Stomach (tissue), 8 donors: ENCODE measurements at regions not wholly inside any gene's neighbourhood (a gene's known extent, or its start where the extent isn't known, plus 50 kb on each side); places are given as distances from the start of the nearest gene placed in this dataset.

ENCODE experiments used
- DNase-seq, 2 donors: peaks; one replicate each; pipeline versions ENCODE4 v3.0.0 to v3.0.0-alpha.2; 2013 to 2019
- H3K27ac ChIP-seq, 5 donors: fragments of 200-600 bp in 4 of 5; sonication (generic) in 4 of 5; one replicate each; pipeline ENCODE4 v1.5.1; 2013 to 2019; ENCODE audit warnings: mild to moderate bottlenecking in 1 of 5, moderate library complexity in 1 of 5
- H3K27me3 ChIP-seq, 3 donors: fragments of 200-600 bp; sonication (generic); one replicate each; pipeline ENCODE4 v1.5.1; 2017 to 2019; ENCODE audit warnings: mixed run types in 1 of 3
- H3K36me3 ChIP-seq, 4 donors: fragments of 200-600 bp; sonication (generic); 1 replicate in 3 of 4; 2 replicates in 1 of 4; pipeline ENCODE4 v1.5.1; 2016 to 2019
- H3K4me1 ChIP-seq, 4 donors: fragments of 200-600 bp; sonication (generic); one replicate each; pipeline ENCODE4 v1.5.1; 2016 to 2019
- H3K4me3 ChIP-seq, 4 donors: fragments of 200-600 bp; sonication (generic) in 3 of 4; one replicate each; pipeline ENCODE4 v1.5.1; 2016 to 2019; ENCODE audit warnings: mild to moderate bottlenecking in 1 of 4
- H3K9me3 ChIP-seq, 4 donors: fragments of 200-600 bp; sonication (generic); one replicate each; pipeline ENCODE4 v1.5.1; 2016 to 2019
- EP300 ChIP-seq: sonication (generic); formaldehyde crosslinking; IDR thresholded peaks from one replicate; pipeline ENCODE4 v1.6.1; 2017; ENCODE audit warnings: antibody characterized with exemption
- POLR2A ChIP-seq, 4 donors: fragments of 450-650 bp; IDR thresholded peaks; one replicate each; pipeline ENCODE4 v1.6.1; 2016; ENCODE audit warnings: antibody characterized with exemption in 4 of 4, control low read depth in 2 of 4, mild to moderate bottlenecking in 1 of 4, moderate library complexity in 1 of 4
- POLR2AphosphoS5 ChIP-seq, 3 donors: sonication (generic); formaldehyde crosslinking; IDR thresholded peaks; one replicate each; pipeline ENCODE4 v1.6.1; 2016; ENCODE audit warnings: antibody characterized with exemption in 3 of 3
- WGBS, 5 donors: extraction: QIAGEN DNeasy Blood & Tissue Kit in 3 of 5; methylation state at CpG; one replicate each; pipeline versions ENCODE4 v1.1.5 to v1.1.7; 2013 to 2018; 5-methylcytosine and 5-hydroxymethylcytosine counted together
- intact Hi-C: fragments of 100-400 bp; cut with DNase I; formaldehyde crosslinking; loops from one replicate; pipeline ENCODE4 v1.15.1; 2023; ENCODE audit warnings: low total_unique reads
- TF ChIP-seq, protein P1 (sequence below), 7 experiments: fragments of 450-650 bp in 4 of 7; fragments of 200-600 bp in 3 of 7; sonication (generic) in 3 of 7; IDR thresholded peaks; one replicate each; pipeline ENCODE4 v1.5.1; 2016 to 2019; ENCODE audit warnings: antibody characterized with exemption in 7 of 7, control low read depth in 2 of 7, mild to moderate bottlenecking in 1 of 7
- donor health status: healthy with polysubstance abuse.
- donor health status: Bipolar disorder and iron deficiency.
- donor health status: healthy.

DNA sequence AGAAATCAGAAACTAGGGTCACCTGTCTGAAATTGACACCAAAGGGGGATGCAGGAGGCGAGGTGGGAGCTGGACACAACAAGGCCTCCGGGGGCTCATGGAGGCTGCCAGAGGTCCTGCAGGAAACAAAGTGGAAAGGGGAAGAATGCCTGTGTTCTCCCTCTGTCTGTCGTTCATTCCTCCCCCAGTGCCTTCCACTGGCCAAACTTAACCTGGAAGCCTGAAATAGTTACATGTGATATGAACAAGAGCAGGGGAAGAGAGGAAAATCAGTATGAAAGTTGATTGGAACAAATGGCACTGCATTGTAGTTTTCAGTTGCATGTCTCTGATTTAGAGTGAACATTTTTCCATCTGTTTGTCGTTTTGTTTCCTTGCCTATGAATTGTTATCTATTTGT is 502.0 kb upstream of the CFAP20DC start:
- Histone ChIP-seq H3K27me3 (no peaks in the 10 kb centered on the region), H3K4me1 (peaks cover 0 to 4% (median 0%) of the 10 kb centered on the region in 4 donors), H3K36me3 (no peaks in the 10 kb centered on the region), H3K4me3 (no peak overlapping the region), H3K27ac (no peak overlapping the region), H3K9me3 (no peaks in the 10 kb centered on the region)
- no peak for DNase-seq
- WGBS, 5 donors = 69 to 90% (median 87%) methylated on average over 4 of the region's 4 CpGs
- TF ChIP-seq POLR2AphosphoS5 (IDR thresholded peaks at IDR 0.05) (no peak), EP300 (no peak), POLR2A (IDR thresholded peaks at IDR 0.05) (no peak)
- TF ChIP-seq, protein P1, sequence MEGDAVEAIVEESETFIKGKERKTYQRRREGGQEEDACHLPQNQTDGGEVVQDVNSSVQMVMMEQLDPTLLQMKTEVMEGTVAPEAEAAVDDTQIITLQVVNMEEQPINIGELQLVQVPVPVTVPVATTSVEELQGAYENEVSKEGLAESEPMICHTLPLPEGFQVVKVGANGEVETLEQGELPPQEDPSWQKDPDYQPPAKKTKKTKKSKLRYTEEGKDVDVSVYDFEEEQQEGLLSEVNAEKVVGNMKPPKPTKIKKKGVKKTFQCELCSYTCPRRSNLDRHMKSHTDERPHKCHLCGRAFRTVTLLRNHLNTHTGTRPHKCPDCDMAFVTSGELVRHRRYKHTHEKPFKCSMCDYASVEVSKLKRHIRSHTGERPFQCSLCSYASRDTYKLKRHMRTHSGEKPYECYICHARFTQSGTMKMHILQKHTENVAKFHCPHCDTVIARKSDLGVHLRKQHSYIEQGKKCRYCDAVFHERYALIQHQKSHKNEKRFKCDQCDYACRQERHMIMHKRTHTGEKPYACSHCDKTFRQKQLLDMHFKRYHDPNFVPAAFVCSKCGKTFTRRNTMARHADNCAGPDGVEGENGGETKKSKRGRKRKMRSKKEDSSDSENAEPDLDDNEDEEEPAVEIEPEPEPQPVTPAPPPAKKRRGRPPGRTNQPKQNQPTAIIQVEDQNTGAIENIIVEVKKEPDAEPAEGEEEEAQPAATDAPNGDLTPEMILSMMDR (IDR thresholded peaks at IDR 0.05) = no peak
- intact Hi-C loops = no loop called here

DNA sequence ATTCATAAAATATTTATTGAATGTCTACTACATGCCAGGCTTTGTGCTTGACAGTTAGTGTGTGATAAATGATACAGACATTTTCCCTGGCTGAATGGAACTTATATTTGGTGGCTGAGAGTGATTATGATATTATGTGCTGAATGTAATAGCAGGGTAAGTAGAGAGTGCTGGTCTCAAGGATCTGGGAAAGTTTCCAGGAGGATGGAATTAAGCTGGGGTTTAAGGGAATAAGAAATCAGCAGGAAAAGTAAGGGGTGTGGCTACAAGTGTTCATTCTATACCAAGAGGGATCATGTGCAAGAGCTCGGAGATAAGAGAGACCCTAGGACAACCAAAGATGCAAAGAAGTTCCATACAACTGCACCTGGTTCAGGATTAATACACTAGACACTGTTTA is 500.1 kb upstream of the CFAP20DC start:
- H3K36me3 ChIP-seq = no peaks in the 10 kb centered on the region
- no peak for DNase-seq
- no peak overlapping the region for H3K27ac ChIP-seq
- H3K4me1 ChIP-seq = peaks cover 0 to 4% (median 0%) of the 10 kb centered on the region in 4 donors
- no peaks in the 10 kb centered on the region for H3K9me3 ChIP-seq
- TF ChIP-seq, protein P1 (IDR thresholded peaks at IDR 0.05) = no peak
- TF ChIP-seq POLR2AphosphoS5 (IDR thresholded peaks at IDR 0.05) (no peak), POLR2A (IDR thresholded peaks at IDR 0.05) (no peak), EP300 (no peak)
- intact Hi-C loops = no loop called here
- 21 to 80% (median 65%) methylated on average over 1 of the region's 1 CpG for WGBS, 5 donors
- no peaks in the 10 kb centered on the region for H3K27me3 ChIP-seq
- H3K4me3 ChIP-seq = no peak overlapping the region

- H3K27ac ChIP-seq = no peak overlapping the region
- TF ChIP-seq EP300 = no peak
- TF ChIP-seq POLR2AphosphoS5 (IDR thresholded peaks at IDR 0.05) = no peak
- no peak for TF ChIP-seq POLR2A (IDR thresholded peaks at IDR 0.05)
- TF ChIP-seq, protein P1 (IDR thresholded peaks at IDR 0.05) = no peak
- no peaks in the 10 kb centered on the region for H3K9me3 ChIP-seq
- H3K4me3 ChIP-seq = no peak overlapping the region
- intact Hi-C loops = no loop called here
- peaks cover 0 to 4% (median 0%) of the 10 kb centered on the region in 4 donors for H3K4me1 ChIP-seq
- DNase-seq = no peak
- H3K27me3 ChIP-seq = no peaks in the 10 kb centered on the region
- WGBS, 5 donors = 86 to 91% (median 87%) methylated on average over 3 of the region's 3 CpGs
- H3K36me3 ChIP-seq = no peaks in the 10 kb centered on the region
These were observed 498.0 kb upstream of the CFAP20DC start for GRCh38 chr3:59547874-59548273.

DNA sequence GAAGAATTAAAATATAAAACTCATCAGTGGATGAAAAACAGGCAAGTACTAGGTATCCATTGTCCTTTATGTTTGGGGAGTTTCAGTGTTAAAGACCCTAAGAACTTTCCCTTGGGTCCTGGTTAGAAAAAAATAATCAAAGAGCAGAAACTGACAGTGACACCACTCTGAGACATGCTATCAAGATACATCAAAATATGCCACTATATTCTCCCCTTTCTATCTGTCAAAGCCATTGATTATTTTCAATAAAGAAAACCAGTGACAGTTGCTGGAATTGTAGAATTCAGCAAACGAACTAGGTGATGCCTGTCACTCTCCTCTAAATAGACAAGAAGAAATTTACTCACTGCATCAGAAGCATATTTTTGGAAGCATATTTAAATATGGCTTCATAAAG is 496.7 kb upstream of the CFAP20DC start:
- Histone ChIP-seq H3K36me3 (no peaks in the 10 kb centered on the region), H3K27me3 (no peaks in the 10 kb centered on the region), H3K27ac (no peak overlapping the region), H3K4me3 (no peak overlapping the region), H3K9me3 (no peaks in the 10 kb centered on the region), H3K4me1 (peaks cover 0 to 4% (median 0%) of the 10 kb centered on the region in 4 donors)
- 77 to 92% (median 90%) methylated on average over 1 of the region's 1 CpG for WGBS, 5 donors
- intact Hi-C loops = no loop called here
- no peak for DNase-seq
- TF ChIP-seq POLR2AphosphoS5 (IDR thresholded peaks at IDR 0.05) (no peak), POLR2A (IDR thresholded peaks at IDR 0.05) (no peak), EP300 (no peak)
- TF ChIP-seq, protein P1 (IDR thresholded peaks at IDR 0.05) = no peak
